ENCODE measurements at regions not wholly inside any gene's neighbourhood (a gene's known extent, or its start where the extent isn't known, plus 50 kb on each side); places are given as distances from the start of the nearest gene placed in this dataset.
"Not testable (repeated sequence)": the region's sequence is repeated elsewhere in the genome, so short reads cannot be mapped to it uniquely, and the experiment has no call there.

GRCh38 chrY:18325499-18326279, 220.8 kb upstream of the HSFY1 start:
- not testable (repeated sequence) for FAIRE-seq

GRCh38 chrY:18326280-18326875, 220.1 kb upstream of the HSFY1 start:
- peak; percentile 89 for FAIRE-seq
- DNase-seq (ENCODE audit: low spot score): not testable (repeated sequence)

More at GRCh38 chrY:18325499-18326279, 220.8 kb upstream of the HSFY1 start:
- not testable (repeated sequence) for DNase-seq (ENCODE audit: low spot score)

- FAIRE-seq; DNase-seq (ENCODE audit: low spot score): not testable (repeated sequence)
These were observed 204.0 kb upstream of the HSFY1 start for GRCh38 chrY:18342496-18342895.
